ENCODE measurements at regions not wholly inside any gene's neighbourhood (a gene's known extent, or its start where the extent isn't known, plus 50 kb on each side); places are given as distances from the start of the nearest gene placed in this dataset.

DNA sequence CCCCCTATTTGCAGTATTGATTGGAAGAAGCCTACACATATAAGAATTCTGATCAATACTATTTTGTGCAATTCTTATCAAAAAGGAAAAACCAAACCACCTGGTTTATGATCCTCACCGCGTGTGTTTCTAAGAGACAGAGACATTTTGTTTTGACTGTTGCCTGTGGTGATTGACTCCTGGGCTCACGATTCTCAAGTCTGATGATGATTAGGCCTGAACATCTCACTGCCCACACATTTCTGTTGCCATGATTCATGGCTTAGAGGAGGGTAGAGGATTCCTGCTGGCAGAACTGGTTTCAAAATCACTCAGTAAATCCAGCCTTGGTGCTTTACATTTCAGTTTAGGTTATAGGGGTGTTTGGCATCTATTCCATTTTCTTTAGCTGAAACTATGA lies 88.3 kb upstream of the UBE3A start:
- no peak for ATAC-seq
- no peak overlapping the region for H3K4me3 ChIP-seq
- no peaks in the 10 kb centered on the region for H3F3A ChIP-seq (replicated peaks; ENCODE audit: low read depth)
- Mint-ChIP-seq H3K36me3 (ENCODE audit: low read depth) (peaks cover 17% of the 10 kb centered on the region), H3K9me3 (peaks cover 31% of the 10 kb centered on the region), H3K4me1 (peaks cover 17% of the 10 kb centered on the region), H3K27me3 (ENCODE audit: insufficient read depth, low read depth, poor library complexity) (no peaks in the 10 kb centered on the region), H3K4me3 (no peak overlapping the region), H3K27ac (no peak overlapping the region)
- H3K27me3 ChIP-seq (ENCODE audit: insufficient read depth), result no peaks in the 10 kb centered on the region
- H3K27ac ChIP-seq (ENCODE audit: low read depth), result no peak overlapping the region
- no peak for DNase-seq (ENCODE audit: low spot score)
- H3K9me2 ChIP-seq (ENCODE audit: insufficient read depth), result 0 out of 2 replicates have a peak, but pooled peaks cover 3% of the 10 kb centered on the region
- H2AFZ ChIP-seq, result no peak overlapping the region
- H4K20me1 ChIP-seq (replicated peaks; ENCODE audit: insufficient read depth), result no peaks in the 10 kb centered on the region
- H3K36me3 ChIP-seq (ENCODE audit: insufficient read depth), result no peaks in the 10 kb centered on the region
- H3K4me1 ChIP-seq (ENCODE audit: insufficient read depth), result peaks cover 4% of the 10 kb centered on the region
- TF ChIP-seq ZNF114 (CRISPR knock-in tag; IDR thresholded peaks at IDR 0.05), result no peak
- TF ChIP-seq NANOG (IDR thresholded peaks at IDR 0.05; ENCODE audit: borderline replicate concordance), result no peak
- TF ChIP-seq, protein P1, sequence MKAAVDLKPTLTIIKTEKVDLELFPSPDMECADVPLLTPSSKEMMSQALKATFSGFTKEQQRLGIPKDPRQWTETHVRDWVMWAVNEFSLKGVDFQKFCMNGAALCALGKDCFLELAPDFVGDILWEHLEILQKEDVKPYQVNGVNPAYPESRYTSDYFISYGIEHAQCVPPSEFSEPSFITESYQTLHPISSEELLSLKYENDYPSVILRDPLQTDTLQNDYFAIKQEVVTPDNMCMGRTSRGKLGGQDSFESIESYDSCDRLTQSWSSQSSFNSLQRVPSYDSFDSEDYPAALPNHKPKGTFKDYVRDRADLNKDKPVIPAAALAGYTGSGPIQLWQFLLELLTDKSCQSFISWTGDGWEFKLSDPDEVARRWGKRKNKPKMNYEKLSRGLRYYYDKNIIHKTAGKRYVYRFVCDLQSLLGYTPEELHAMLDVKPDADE (IDR thresholded peaks at IDR 0.05), result no peak
- TF ChIP-seq, protein P2, sequence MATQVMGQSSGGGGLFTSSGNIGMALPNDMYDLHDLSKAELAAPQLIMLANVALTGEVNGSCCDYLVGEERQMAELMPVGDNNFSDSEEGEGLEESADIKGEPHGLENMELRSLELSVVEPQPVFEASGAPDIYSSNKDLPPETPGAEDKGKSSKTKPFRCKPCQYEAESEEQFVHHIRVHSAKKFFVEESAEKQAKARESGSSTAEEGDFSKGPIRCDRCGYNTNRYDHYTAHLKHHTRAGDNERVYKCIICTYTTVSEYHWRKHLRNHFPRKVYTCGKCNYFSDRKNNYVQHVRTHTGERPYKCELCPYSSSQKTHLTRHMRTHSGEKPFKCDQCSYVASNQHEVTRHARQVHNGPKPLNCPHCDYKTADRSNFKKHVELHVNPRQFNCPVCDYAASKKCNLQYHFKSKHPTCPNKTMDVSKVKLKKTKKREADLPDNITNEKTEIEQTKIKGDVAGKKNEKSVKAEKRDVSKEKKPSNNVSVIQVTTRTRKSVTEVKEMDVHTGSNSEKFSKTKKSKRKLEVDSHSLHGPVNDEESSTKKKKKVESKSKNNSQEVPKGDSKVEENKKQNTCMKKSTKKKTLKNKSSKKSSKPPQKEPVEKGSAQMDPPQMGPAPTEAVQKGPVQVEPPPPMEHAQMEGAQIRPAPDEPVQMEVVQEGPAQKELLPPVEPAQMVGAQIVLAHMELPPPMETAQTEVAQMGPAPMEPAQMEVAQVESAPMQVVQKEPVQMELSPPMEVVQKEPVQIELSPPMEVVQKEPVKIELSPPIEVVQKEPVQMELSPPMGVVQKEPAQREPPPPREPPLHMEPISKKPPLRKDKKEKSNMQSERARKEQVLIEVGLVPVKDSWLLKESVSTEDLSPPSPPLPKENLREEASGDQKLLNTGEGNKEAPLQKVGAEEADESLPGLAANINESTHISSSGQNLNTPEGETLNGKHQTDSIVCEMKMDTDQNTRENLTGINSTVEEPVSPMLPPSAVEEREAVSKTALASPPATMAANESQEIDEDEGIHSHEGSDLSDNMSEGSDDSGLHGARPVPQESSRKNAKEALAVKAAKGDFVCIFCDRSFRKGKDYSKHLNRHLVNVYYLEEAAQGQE (IDR thresholded peaks at IDR 0.05; ENCODE audit: unreplicated experiment), result no peak
- no peak for TF ChIP-seq CREB1 (CRISPR knock-in tag; IDR thresholded peaks at IDR 0.05; ENCODE audit: low read depth)
- TF ChIP-seq ZNF331 (CRISPR knock-in tag; IDR thresholded peaks at IDR 0.05; ENCODE audit: low read depth), result no peak
- no peak for TF ChIP-seq POLR2AphosphoS5 (IDR thresholded peaks at IDR 0.05; ENCODE audit: low read depth)
- H3K4me2 ChIP-seq, result no peak overlapping the region
- H3K79me2 ChIP-seq (replicated peaks; ENCODE audit: insufficient read depth), result no peaks in the 10 kb centered on the region

DNA sequence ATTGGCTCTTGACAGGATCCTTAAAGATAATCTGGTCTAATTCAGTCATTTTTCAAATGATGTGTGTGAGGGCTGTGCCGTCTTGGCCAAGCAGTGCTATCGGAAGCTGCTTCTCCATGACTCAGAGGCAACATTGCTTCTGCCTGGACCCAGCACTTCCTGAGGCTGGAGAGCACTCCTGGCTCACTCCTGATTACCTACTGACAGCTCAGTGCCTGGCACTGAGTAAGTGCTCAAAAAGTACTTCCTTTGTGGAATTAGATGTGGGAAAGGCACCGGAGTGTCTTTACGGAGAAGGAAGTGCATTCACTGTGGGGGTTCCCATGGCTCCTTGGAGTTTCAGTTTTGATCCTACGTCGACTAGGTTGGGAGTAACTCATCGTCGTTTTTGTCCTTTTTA lies 86.9 kb upstream of the UBE3A start:
- no peak overlapping the region for H3K27ac Mint-ChIP-seq
- H2AFZ ChIP-seq, result no peak overlapping the region
- TF ChIP-seq, protein P2 (IDR thresholded peaks at IDR 0.05; ENCODE audit: unreplicated experiment), result no peak
- TF ChIP-seq STAT1 (IDR thresholded peaks at IDR 0.05; ENCODE audit: unreplicated experiment), result no peak
- TF ChIP-seq, protein P1 (IDR thresholded peaks at IDR 0.05), result no peak
- TF ChIP-seq POLR2AphosphoS5 (IDR thresholded peaks at IDR 0.05; ENCODE audit: low read depth), result no peak
- no peak for TF ChIP-seq NANOG (IDR thresholded peaks at IDR 0.05; ENCODE audit: borderline replicate concordance)
- no peak for TF ChIP-seq ZNF331 (CRISPR knock-in tag; IDR thresholded peaks at IDR 0.05; ENCODE audit: low read depth)
- TF ChIP-seq, protein P3, sequence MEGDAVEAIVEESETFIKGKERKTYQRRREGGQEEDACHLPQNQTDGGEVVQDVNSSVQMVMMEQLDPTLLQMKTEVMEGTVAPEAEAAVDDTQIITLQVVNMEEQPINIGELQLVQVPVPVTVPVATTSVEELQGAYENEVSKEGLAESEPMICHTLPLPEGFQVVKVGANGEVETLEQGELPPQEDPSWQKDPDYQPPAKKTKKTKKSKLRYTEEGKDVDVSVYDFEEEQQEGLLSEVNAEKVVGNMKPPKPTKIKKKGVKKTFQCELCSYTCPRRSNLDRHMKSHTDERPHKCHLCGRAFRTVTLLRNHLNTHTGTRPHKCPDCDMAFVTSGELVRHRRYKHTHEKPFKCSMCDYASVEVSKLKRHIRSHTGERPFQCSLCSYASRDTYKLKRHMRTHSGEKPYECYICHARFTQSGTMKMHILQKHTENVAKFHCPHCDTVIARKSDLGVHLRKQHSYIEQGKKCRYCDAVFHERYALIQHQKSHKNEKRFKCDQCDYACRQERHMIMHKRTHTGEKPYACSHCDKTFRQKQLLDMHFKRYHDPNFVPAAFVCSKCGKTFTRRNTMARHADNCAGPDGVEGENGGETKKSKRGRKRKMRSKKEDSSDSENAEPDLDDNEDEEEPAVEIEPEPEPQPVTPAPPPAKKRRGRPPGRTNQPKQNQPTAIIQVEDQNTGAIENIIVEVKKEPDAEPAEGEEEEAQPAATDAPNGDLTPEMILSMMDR (conservative IDR thresholded peaks at IDR 0.05; ENCODE audit: low read depth in 2 of 2), result no peak
- no peak for TF ChIP-seq EZH2 (IDR thresholded peaks at IDR 0.05; ENCODE audit: low read depth, unreplicated experiment)
- TF ChIP-seq EZH2phosphoT487 (IDR thresholded peaks at IDR 0.05; ENCODE audit: unreplicated experiment), result no peak
- TF ChIP-seq JUNB (IDR thresholded peaks at IDR 0.05; ENCODE audit: unreplicated experiment), result no peak
- no peak for TF ChIP-seq CREB1 (CRISPR knock-in tag; IDR thresholded peaks at IDR 0.05; ENCODE audit: low read depth)

More for the DNA sequence above, 86.9 kb upstream of the UBE3A start:
- H3K4me1 Mint-ChIP-seq, result peaks cover 6% of the 10 kb centered on the region
- Histone ChIP-seq H3F3A (replicated peaks; ENCODE audit: low read depth) (no peaks in the 10 kb centered on the region), H3K27ac (ENCODE audit: low read depth) (no peak overlapping the region), H3K79me2 (replicated peaks; ENCODE audit: insufficient read depth) (no peaks in the 10 kb centered on the region), H4K20me1 (replicated peaks; ENCODE audit: insufficient read depth) (no peaks in the 10 kb centered on the region), H3K4me2 (no peak overlapping the region), H3K4me3 (no peak overlapping the region), H3K27me3 (ENCODE audit: insufficient read depth) (no peaks in the 10 kb centered on the region), H3K4me1 (ENCODE audit: insufficient read depth) (no peaks in the 10 kb centered on the region), H3K9me2 (ENCODE audit: insufficient read depth) (0 out of 2 replicates have a peak, but pooled peaks cover 3% of the 10 kb centered on the region), H3K36me3 (ENCODE audit: insufficient read depth) (no peaks in the 10 kb centered on the region)
- no peaks in the 10 kb centered on the region for H3K27me3 Mint-ChIP-seq (ENCODE audit: insufficient read depth, low read depth, poor library complexity)
- H3K4me3 Mint-ChIP-seq, result no peak overlapping the region
- H3K9me3 Mint-ChIP-seq, result peaks cover 31% of the 10 kb centered on the region
- no peak for ATAC-seq
- peaks cover 17% of the 10 kb centered on the region for H3K36me3 Mint-ChIP-seq (ENCODE audit: low read depth)
- DNase-seq (ENCODE audit: low spot score), result no peak

Measured in GM23338 (cell line).